AG04449 (cell line): ENCODE measurements at regions not wholly inside any gene's neighbourhood (a gene's known extent, or its start where the extent isn't known, plus 50 kb on each side); places are given as distances from the start of the nearest gene placed in this dataset.

Source experiments
- CTCF ChIA-PET: fragments of 350-600 bp; formaldehyde crosslinking; extraction: SDS; loops from one replicate; lab custom pipeline; 2021; ENCODE audit warnings: antibody characterized with exemption; lab: Yijun Ruan, JAX
- POLR2A ChIA-PET: fragments of 400-600, 350-600 bp; formaldehyde crosslinking; extraction: SDS; loops from one replicate; lab custom pipeline; 2020; ENCODE audit warnings: antibody characterized with exemption, inconsistent platforms; lab: Yijun Ruan, JAX
- DNase-seq: peaks from one replicate; pipeline ENCODE4 v3.0.0-alpha.2; 2010; ENCODE audit warnings: low read depth, low spot score
- H3K4me3 ChIP-seq: 2 replicates; pipeline ENCODE4 v1.5.1; 2011; ENCODE audit warnings: low read depth, mild to moderate bottlenecking, control low read depth, low read length
- CTCF ChIP-seq: IDR thresholded peaks from one replicate; pipeline ENCODE4 v1.5.1; 2011; ENCODE audit warnings: mild to moderate bottlenecking, moderate library complexity, low read length, control low read depth, inconsistent platforms; ENCODE audit not compliant: insufficient read depth; ENCODE audit errors: missing control alignments

- H3K4me3 ChIP-seq, result no peak overlapping the region
- CTCF ChIA-PET, result interaction anchor here (1.8 to 3.9 kb wide), 2 partner anchors 36 to 696 kb away, joined by 5 to 18 read pairs; no protein-coding TSS in a partner anchor
- POLR2A ChIA-PET, result no interaction called here
- TF ChIP-seq CTCF, result no peak
- no peak for DNase-seq
These were observed 164.6 kb upstream of the FAM83B start for GRCh38 chr6:54681987-54682386.

GRCh38 chr6:54689620-54690019 lies 157.0 kb upstream of the FAM83B start:
- H3K4me3 ChIP-seq, result no peak overlapping the region
- ChIA-PET CTCF (interaction anchor here (3.7 kb wide), 1 partner anchor 29 kb away, joined by 14 read pairs; no protein-coding TSS in a partner anchor), POLR2A (no interaction called here)
- DNase-seq, result no peak
- TF ChIP-seq CTCF, result no peak

- H3K4me3 ChIP-seq, result no peak overlapping the region
- DNase-seq, result no peak
- POLR2A ChIA-PET, result no interaction called here
- CTCF ChIA-PET, result interaction anchor here (1.0 kb wide), 1 partner anchor 446 kb away, joined by 3 read pairs; no protein-coding TSS in a partner anchor
- TF ChIP-seq CTCF, result no peak
These were observed 156.0 kb upstream of the FAM83B start for GRCh38 chr6:54690596-54690995.

- no peak overlapping the region for H3K4me3 ChIP-seq
- CTCF ChIA-PET, result interaction anchor here (4.6 kb wide), 1 partner anchor 23 kb away, joined by 25 read pairs; no protein-coding TSS in a partner anchor
- POLR2A ChIA-PET, result no interaction called here
- no peak for TF ChIP-seq CTCF
- no peak for DNase-seq
These were observed 151.5 kb upstream of the FAM83B start for GRCh38 chr6:54694928-54695532.

GRCh38 chr6:54695815-54696214 lies 150.8 kb upstream of the FAM83B start:
- no peak for DNase-seq
- no peak overlapping the region for H3K4me3 ChIP-seq
- ChIA-PET CTCF (interaction anchor here (2.2 to 4.6 kb wide), 3 partner anchors 9 to 370 kb away, joined by 9 to 25 read pairs (median 14); no protein-coding TSS in a partner anchor), POLR2A (no interaction called here)
- TF ChIP-seq CTCF, result no peak

GRCh38 chr6:54697424-54697823 lies 149.1 kb upstream of the FAM83B start:
- no peak overlapping the region for H3K4me3 ChIP-seq
- CTCF ChIA-PET, result interaction anchor here (0.7 to 4.7 kb wide), 14 partner anchors 11 to 711 kb away, joined by 3 to 30 read pairs (median 4); no protein-coding TSS in a partner anchor
- DNase-seq, result no peak
- peak; percentile 25 for TF ChIP-seq CTCF
- POLR2A ChIA-PET, result no interaction called here
